B cell (primary cell): ENCODE measurements at regions not wholly inside any gene's neighbourhood (a gene's known extent, or its start where the extent isn't known, plus 50 kb on each side); places are given as distances from the start of the nearest gene placed in this dataset.

Experiments used
- ATAC-seq: fragments of 200-7000 bp; cut with Tn5 transposase; one replicate; pipeline ENCODE4 v1.10.0; 2021; ENCODE audit warnings: low read depth, mild to moderate bottlenecking, moderate number of reproducible peaks, moderate library complexity
- CTCF ChIA-PET: fragments of 350-600 bp; sonication (Branson Sonifier 250); formaldehyde crosslinking; loops from one replicate; lab custom pipeline; 2021; ENCODE audit warnings: antibody characterized with exemption, inconsistent platforms; lab: Charles Lee
- POLR2A ChIA-PET: fragments of 350-600 bp; sonication (Branson Sonifier 250); formaldehyde crosslinking; loops from one replicate; lab custom pipeline; 2021; ENCODE audit warnings: antibody characterized with exemption; lab: Charles Lee
- DNase-seq: peaks from one replicate; pipeline ENCODE4 v3.0.0; 2013
- H2AFZ ChIP-seq: 2 replicates; pipeline ENCODE4 v1.6.1; 2012; ENCODE audit warnings: mild to moderate bottlenecking, low read depth, low read length; ENCODE audit not compliant: insufficient read depth, poor library complexity, severe bottlenecking
- H3K27ac ChIP-seq, 2 donors: 1 replicate in 1 of 2; 2 replicates in 1 of 2; pipeline ENCODE4 v1.5.1; 2012 to 2013; ENCODE audit warnings: low read length in 2 of 2, mild to moderate bottlenecking in 2 of 2, moderate library complexity in 1 of 2
- H3K27me3 ChIP-seq, 4 experiments: fragments of 200-600 bp in 1 of 4; sonication (generic) in 1 of 4; replicated peaks in 1 of 4; 1 replicate in 2 of 4; 2 replicates in 2 of 4; pipeline versions ENCODE4 v1.6.1 to v1.7.0; 2013 to 2016; ENCODE audit warnings: low read length in 3 of 4, mild to moderate bottlenecking in 2 of 4, mixed read lengths in 1 of 4, moderate library complexity in 1 of 4; ENCODE audit not compliant: insufficient read depth in 4 of 4, control insufficient read depth in 3 of 4; ENCODE audit errors: control extremely low read depth in 1 of 4
- H3K36me3 ChIP-seq, 2 experiments: replicated peaks in 1 of 2; 1 replicate in 1 of 2; 2 replicates in 1 of 2; pipeline versions ENCODE4 v1.6.1 to v1.7.1; 2013; ENCODE audit warnings: low read length in 1 of 2; ENCODE audit not compliant: insufficient read depth in 2 of 2, control insufficient read depth in 1 of 2; ENCODE audit errors: control extremely low read depth in 1 of 2, extremely low read depth in 1 of 2
- H3K4me1 ChIP-seq, 2 donors: fragments of 200-600 bp in 1 of 2; sonication (generic) in 1 of 2; 1 replicate in 1 of 2; 2 replicates in 1 of 2; pipeline versions ENCODE4 v1.5.1 to v1.6.1; 2013 to 2017; ENCODE audit warnings: low read length in 2 of 2; ENCODE audit not compliant: control insufficient read depth in 2 of 2, insufficient read depth in 2 of 2
- H3K4me2 ChIP-seq: replicated peaks from 2 replicates; pipeline ENCODE3; 2012; ENCODE audit warnings: mild to moderate bottlenecking, low read depth, low read length; ENCODE audit not compliant: poor library complexity, severe bottlenecking
- H3K4me3 ChIP-seq, 5 experiments: fragments of 200-600 bp in 1 of 5; sonication (generic) in 1 of 5; 1 replicate in 3 of 5; 2 replicates in 2 of 5; pipeline versions ENCODE4 v1.5.1 to v1.7.0; 2011 to 2016; ENCODE audit warnings: low read length in 4 of 5, mild to moderate bottlenecking in 4 of 5, low read depth in 2 of 5, control low read depth in 1 of 5, moderate library complexity in 1 of 5; ENCODE audit not compliant: insufficient read depth in 1 of 5; ENCODE audit errors: control extremely low read depth in 1 of 5, extremely low read depth in 1 of 5
- H3K79me2 ChIP-seq: fragments of 200-600 bp; sonication (generic); one replicate; pipeline ENCODE4 v1.6.0; 2016; ENCODE audit warnings: low read length; ENCODE audit not compliant: control insufficient read depth, insufficient read depth
- H3K9ac ChIP-seq: fragments of 200-600 bp; sonication (generic); 2 replicates; pipeline ENCODE4 v1.6.1; 2017; ENCODE audit warnings: mild to moderate bottlenecking, low read length, moderate library complexity
- H3K9me3 ChIP-seq, 3 donors: one replicate each; pipeline versions ENCODE4 v1.6.1 to v1.7.1; 2013; ENCODE audit warnings: low read length in 2 of 3; ENCODE audit not compliant: control insufficient read depth in 2 of 3, insufficient read depth in 1 of 3; ENCODE audit errors: control extremely low read depth in 1 of 3
- H4K20me1 ChIP-seq: 2 replicates; pipeline ENCODE4 v1.6.0; 2012; ENCODE audit warnings: mild to moderate bottlenecking, low read length; ENCODE audit not compliant: insufficient read depth, control insufficient read depth, poor library complexity, severe bottlenecking
- H3K27ac Mint-ChIP-seq: one replicate; pipeline ENCODE4 v1.8.0; 2021; ENCODE audit warnings: mixed read lengths
- H3K27me3 Mint-ChIP-seq: one replicate; pipeline ENCODE4 v1.8.0; 2021; ENCODE audit warnings: mixed read lengths
- H3K4me1 Mint-ChIP-seq: one replicate; pipeline ENCODE4 v1.8.0; 2021; ENCODE audit warnings: mixed read lengths
- H3K4me3 Mint-ChIP-seq: one replicate; pipeline ENCODE4 v1.8.0; 2021; ENCODE audit warnings: mixed read lengths
- H3K9me3 Mint-ChIP-seq: one replicate; pipeline ENCODE4 v1.8.0; 2022; ENCODE audit warnings: mixed read lengths; ENCODE audit not compliant: insufficient read depth
- EZH2 ChIP-seq: IDR thresholded peaks from 2 replicates; pipeline ENCODE4 v1.6.1; 2012; ENCODE audit warnings: borderline replicate concordance, low read depth, mild to moderate bottlenecking, moderate library complexity, low read length; ENCODE audit not compliant: insufficient read depth, poor library complexity, severe bottlenecking
- WGBS: methylation state at CpG from one replicate; pipeline ENCODE4 v1.1.5; 2013; ENCODE audit warnings: missing lambda C conversion rate; ENCODE audit not compliant: insufficient coverage; 5-methylcytosine and 5-hydroxymethylcytosine counted together
- intact Hi-C: fragments of 100-400 bp; cut with micrococcal nuclease; formaldehyde crosslinking; loops from one replicate; pipeline ENCODE4 v1.10.0; 2022
- TF ChIP-seq, protein P1 (sequence below): fragments of 200-600 bp; IDR thresholded peaks from one replicate; pipeline ENCODE4 v1.8.0; 2022; ENCODE audit warnings: antibody characterized with exemption, mild to moderate bottlenecking

DNA sequence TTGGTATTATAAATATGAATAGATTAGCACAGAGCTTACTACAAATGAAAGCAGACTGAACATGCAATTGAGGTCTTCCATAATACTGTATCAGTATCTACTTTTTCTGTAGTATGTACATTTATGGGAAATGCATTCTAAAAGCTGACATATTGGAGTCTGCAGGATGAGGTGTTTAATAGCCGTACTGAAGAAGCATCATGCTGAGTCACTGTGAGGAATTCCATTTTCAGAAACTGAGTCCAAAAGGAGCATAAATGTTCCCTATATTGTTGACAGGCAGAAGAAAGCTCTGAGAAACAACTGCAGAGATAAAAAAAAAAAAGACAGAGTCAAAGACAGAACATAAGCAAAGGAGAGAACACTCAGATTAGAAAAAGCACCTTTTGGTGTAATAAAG is 366.7 kb upstream of the SPHKAP start:
- no peak overlapping the region for H3K4me3 Mint-ChIP-seq
- intact Hi-C loops, result no loop called here
- Histone ChIP-seq H3K36me3 (no peaks in the 10 kb centered on the region), H3K4me2 (no peak overlapping the region), H2AFZ (no peak overlapping the region), H3K27me3 (no peaks in the 10 kb centered on the region), H3K9ac (no peak overlapping the region), H3K27ac (no peak overlapping the region), H3K9me3 (no peaks in the 10 kb centered on the region), H3K4me1 (no peaks in the 10 kb centered on the region), H4K20me1 (no peaks in the 10 kb centered on the region), H3K4me3 (no peak overlapping the region), H3K79me2 (no peaks in the 10 kb centered on the region)
- TF ChIP-seq, protein P1, sequence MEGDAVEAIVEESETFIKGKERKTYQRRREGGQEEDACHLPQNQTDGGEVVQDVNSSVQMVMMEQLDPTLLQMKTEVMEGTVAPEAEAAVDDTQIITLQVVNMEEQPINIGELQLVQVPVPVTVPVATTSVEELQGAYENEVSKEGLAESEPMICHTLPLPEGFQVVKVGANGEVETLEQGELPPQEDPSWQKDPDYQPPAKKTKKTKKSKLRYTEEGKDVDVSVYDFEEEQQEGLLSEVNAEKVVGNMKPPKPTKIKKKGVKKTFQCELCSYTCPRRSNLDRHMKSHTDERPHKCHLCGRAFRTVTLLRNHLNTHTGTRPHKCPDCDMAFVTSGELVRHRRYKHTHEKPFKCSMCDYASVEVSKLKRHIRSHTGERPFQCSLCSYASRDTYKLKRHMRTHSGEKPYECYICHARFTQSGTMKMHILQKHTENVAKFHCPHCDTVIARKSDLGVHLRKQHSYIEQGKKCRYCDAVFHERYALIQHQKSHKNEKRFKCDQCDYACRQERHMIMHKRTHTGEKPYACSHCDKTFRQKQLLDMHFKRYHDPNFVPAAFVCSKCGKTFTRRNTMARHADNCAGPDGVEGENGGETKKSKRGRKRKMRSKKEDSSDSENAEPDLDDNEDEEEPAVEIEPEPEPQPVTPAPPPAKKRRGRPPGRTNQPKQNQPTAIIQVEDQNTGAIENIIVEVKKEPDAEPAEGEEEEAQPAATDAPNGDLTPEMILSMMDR, result no peak
- TF ChIP-seq EZH2, result no peak
- H3K27ac Mint-ChIP-seq, result no peak overlapping the region
- no peaks in the 10 kb centered on the region for H3K27me3 Mint-ChIP-seq
- POLR2A ChIA-PET, result no interaction called here
- no peak for DNase-seq
- ATAC-seq, result no peak
- CTCF ChIA-PET, result no interaction called here
- H3K4me1 Mint-ChIP-seq, result no peaks in the 10 kb centered on the region
- H3K9me3 Mint-ChIP-seq, result peaks cover 5% of the 10 kb centered on the region
- 80% methylated on average over 1 of the region's 1 CpG for WGBS

DNA sequence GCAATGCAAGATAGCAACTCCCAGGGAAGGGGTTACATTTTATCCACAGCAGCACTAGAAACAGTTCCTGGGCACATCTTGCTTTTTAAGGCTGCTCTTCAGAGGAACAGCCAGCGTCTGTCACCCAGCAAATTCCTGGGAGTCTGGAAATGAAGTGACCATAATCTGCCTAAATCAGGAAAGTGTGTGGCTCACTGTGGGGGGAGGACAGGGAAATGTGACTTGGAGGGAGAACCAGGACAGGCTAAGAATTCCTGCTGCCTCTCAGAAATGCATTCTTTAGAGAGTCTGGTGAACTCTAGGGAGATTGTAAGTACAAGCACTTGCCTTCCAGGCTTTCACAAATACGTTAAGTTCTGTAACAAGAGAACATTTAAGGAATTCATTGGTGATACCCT is 364.3 kb upstream of the SPHKAP start:
- intact Hi-C loops, result no loop called here
- H4K20me1 ChIP-seq, result no peaks in the 10 kb centered on the region
- no peak overlapping the region for H3K4me2 ChIP-seq
- H3K27me3 ChIP-seq, result no peaks in the 10 kb centered on the region
- 55% methylated on average over 1 of the region's 2 CpGs for WGBS
- ChIA-PET POLR2A (no interaction called here), CTCF (no interaction called here)
- no peaks in the 10 kb centered on the region for H3K4me1 ChIP-seq
- DNase-seq, result no peak
- no peak overlapping the region for H3K27ac ChIP-seq
- ATAC-seq, result no peak
- no peaks in the 10 kb centered on the region for H3K9me3 ChIP-seq
- no peaks in the 10 kb centered on the region for H3K36me3 ChIP-seq
- no peak for TF ChIP-seq EZH2
- TF ChIP-seq, protein P1, result no peak
- Mint-ChIP-seq H3K27me3 (no peaks in the 10 kb centered on the region), H3K4me3 (no peak overlapping the region), H3K9me3 (peaks cover 4% of the 10 kb centered on the region), H3K4me1 (no peaks in the 10 kb centered on the region), H3K27ac (no peak overlapping the region)
- no peaks in the 10 kb centered on the region for H3K79me2 ChIP-seq
- H3K4me3 ChIP-seq, result no peak overlapping the region
- H3K9ac ChIP-seq, result no peak overlapping the region
- no peak overlapping the region for H2AFZ ChIP-seq
